Endodermal cell (in vitro differentiated cells): ENCODE measurements at regions not wholly inside any gene's neighbourhood (a gene's known extent, or its start where the extent isn't known, plus 50 kb on each side); places are given as distances from the start of the nearest gene placed in this dataset.
"Not testable (repeated sequence)": the region's sequence is repeated elsewhere in the genome, so short reads cannot be mapped to it uniquely, and the experiment has no call there.

Experiments used
- DNase-seq: peaks from one replicate; pipeline ENCODE4 v3.0.0-alpha.2; 2017
- H3K27ac ChIP-seq: 2 replicates; pipeline ENCODE4 v1.5.1; 2013; ENCODE audit warnings: mild to moderate bottlenecking, low read depth, low read length, moderate library complexity
- H3K27me3 ChIP-seq: 2 replicates; pipeline ENCODE4 v1.6.1; 2013; ENCODE audit warnings: mild to moderate bottlenecking, low read length, moderate library complexity; ENCODE audit not compliant: insufficient read depth, control insufficient read depth, poor library complexity, severe bottlenecking
- H3K36me3 ChIP-seq: 2 replicates; pipeline ENCODE4 v1.7.0; 2013; ENCODE audit warnings: mild to moderate bottlenecking, low read length, moderate library complexity; ENCODE audit not compliant: control insufficient read depth, insufficient read depth
- H3K4me1 ChIP-seq: one replicate; pipeline ENCODE4 v1.7.0; 2013; ENCODE audit warnings: low read length; ENCODE audit not compliant: control insufficient read depth, insufficient read depth
- H3K4me3 ChIP-seq: 2 replicates; pipeline ENCODE4 v1.5.1; 2013; ENCODE audit warnings: mild to moderate bottlenecking, low read length, moderate library complexity
- H3K9ac ChIP-seq: 2 replicates; pipeline ENCODE4 v1.6.1; 2013; ENCODE audit warnings: mild to moderate bottlenecking, low read length, moderate library complexity; ENCODE audit not compliant: poor library complexity, severe bottlenecking; ENCODE audit errors: extremely low read depth
- H3K9me3 ChIP-seq: 2 replicates; pipeline ENCODE4 v1.6.1; 2013; ENCODE audit warnings: mild to moderate bottlenecking, low read length, moderate library complexity; ENCODE audit not compliant: control insufficient read depth
- H3K27ac Mint-ChIP-seq: 2 replicates; pipeline ENCODE4 v1.8.0; 2020; ENCODE audit warnings: mixed read lengths
- H3K27me3 Mint-ChIP-seq: 2 replicates; pipeline ENCODE4 v1.8.0; 2021; ENCODE audit warnings: mild to moderate bottlenecking, mixed read lengths; ENCODE audit not compliant: insufficient read depth
- H3K36me3 Mint-ChIP-seq: 2 replicates; pipeline ENCODE4 v1.8.0; 2020; ENCODE audit warnings: low read depth, mixed read lengths
- H3K4me1 Mint-ChIP-seq: 2 replicates; pipeline ENCODE4 v1.8.0; 2020; ENCODE audit warnings: mixed read lengths
- H3K4me3 Mint-ChIP-seq: 2 replicates; pipeline ENCODE4 v1.8.0; 2020; ENCODE audit warnings: mild to moderate bottlenecking, moderate library complexity, mixed read lengths
- H3K9me3 Mint-ChIP-seq: 2 replicates; pipeline ENCODE4 v1.8.0; 2020; ENCODE audit warnings: mild to moderate bottlenecking, mixed read lengths
- WGBS, 2 experiments: methylation state at CpG; one replicate each; pipeline versions ENCODE4 v1.1.5 to v1.1.7; 2013; ENCODE audit warnings: missing lambda C conversion rate in 2 of 2, mixed read lengths in 1 of 2; ENCODE audit not compliant: insufficient coverage in 1 of 2, insufficient read length in 1 of 2; 5-methylcytosine and 5-hydroxymethylcytosine counted together
- TF ChIP-seq, protein P1 (sequence below): fragments of 200-600 bp; sonication (generic); conservative IDR thresholded peaks from 2 replicates; pipeline ENCODE4 v1.5.0; 2021; ENCODE audit warnings: antibody characterized with exemption, mild to moderate bottlenecking

DNA sequence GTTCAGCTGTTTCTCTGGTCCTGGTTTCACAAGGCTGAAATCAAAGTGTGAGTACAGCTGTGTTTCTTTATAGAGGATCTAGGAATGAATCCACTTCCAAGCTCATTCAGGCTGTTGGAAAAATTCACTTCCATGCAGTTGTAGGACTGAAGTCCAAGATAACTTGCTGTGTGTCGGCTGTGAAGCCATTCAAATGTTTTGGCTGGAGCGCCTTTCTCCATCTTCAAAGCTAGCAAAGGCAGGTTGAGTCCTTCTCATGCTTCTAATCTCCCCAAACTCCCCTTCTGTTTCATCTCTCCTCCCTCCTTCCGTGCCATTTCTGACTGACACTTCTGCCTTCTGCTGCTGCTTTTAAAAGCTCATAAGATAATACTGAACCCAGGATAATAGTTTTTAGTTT lies 1195.4 kb upstream of the LRRN3 start:
- WGBS, 2 experiments, result 88 to 92% methylated on average over 2 to 3 of the region's 3 CpGs
- H3K9me3 ChIP-seq, result no peaks in the 10 kb centered on the region
- H3K9ac ChIP-seq, result no peak overlapping the region
- no peaks in the 10 kb centered on the region for H3K36me3 ChIP-seq
- Mint-ChIP-seq H3K36me3 (no peaks in the 10 kb centered on the region), H3K9me3 (no peaks in the 10 kb centered on the region), H3K27ac (no peak overlapping the region), H3K27me3 (no peaks in the 10 kb centered on the region), H3K4me3 (no peak overlapping the region), H3K4me1 (no peaks in the 10 kb centered on the region)
- H3K27ac ChIP-seq, result no peak overlapping the region
- TF ChIP-seq, protein P1, sequence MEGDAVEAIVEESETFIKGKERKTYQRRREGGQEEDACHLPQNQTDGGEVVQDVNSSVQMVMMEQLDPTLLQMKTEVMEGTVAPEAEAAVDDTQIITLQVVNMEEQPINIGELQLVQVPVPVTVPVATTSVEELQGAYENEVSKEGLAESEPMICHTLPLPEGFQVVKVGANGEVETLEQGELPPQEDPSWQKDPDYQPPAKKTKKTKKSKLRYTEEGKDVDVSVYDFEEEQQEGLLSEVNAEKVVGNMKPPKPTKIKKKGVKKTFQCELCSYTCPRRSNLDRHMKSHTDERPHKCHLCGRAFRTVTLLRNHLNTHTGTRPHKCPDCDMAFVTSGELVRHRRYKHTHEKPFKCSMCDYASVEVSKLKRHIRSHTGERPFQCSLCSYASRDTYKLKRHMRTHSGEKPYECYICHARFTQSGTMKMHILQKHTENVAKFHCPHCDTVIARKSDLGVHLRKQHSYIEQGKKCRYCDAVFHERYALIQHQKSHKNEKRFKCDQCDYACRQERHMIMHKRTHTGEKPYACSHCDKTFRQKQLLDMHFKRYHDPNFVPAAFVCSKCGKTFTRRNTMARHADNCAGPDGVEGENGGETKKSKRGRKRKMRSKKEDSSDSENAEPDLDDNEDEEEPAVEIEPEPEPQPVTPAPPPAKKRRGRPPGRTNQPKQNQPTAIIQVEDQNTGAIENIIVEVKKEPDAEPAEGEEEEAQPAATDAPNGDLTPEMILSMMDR, result no peak
- no peak overlapping the region for H3K4me3 ChIP-seq
- no peaks in the 10 kb centered on the region for H3K27me3 ChIP-seq
- H3K4me1 ChIP-seq, result no peaks in the 10 kb centered on the region
- no peak for DNase-seq

DNA sequence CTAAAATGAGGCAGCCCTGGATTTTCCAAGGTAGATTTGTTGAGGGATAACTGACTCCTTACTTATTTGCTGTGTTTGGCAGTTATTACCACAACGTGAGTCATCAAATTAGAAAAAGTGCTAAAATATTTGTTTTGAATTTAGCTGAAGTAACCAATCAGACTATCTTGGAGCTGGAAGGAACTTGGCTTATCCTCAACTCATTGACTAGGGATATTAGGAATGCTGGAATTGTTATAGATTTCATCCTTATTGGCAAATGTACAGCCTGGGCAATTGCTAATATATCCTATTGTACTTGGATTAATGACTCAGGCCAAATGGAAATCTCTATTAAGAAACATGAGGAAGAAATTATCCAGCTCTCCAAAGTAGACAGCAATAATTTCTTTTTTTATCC lies 1189.0 kb upstream of the LRRN3 start:
- Mint-ChIP-seq H3K27ac (no peak overlapping the region), H3K36me3 (no peaks in the 10 kb centered on the region), H3K4me1 (no peaks in the 10 kb centered on the region), H3K4me3 (no peak overlapping the region), H3K27me3 (no peaks in the 10 kb centered on the region), H3K9me3 (peaks cover 9% of the 10 kb centered on the region)
- WGBS, 2 experiments, result 97 to 100% methylated on average over 1 of the region's 1 CpG
- TF ChIP-seq, protein P1, result no peak
- Histone ChIP-seq H3K9ac (no peak overlapping the region), H3K4me1 (no peaks in the 10 kb centered on the region), H3K9me3 (peaks cover 5% of the 10 kb centered on the region), H3K27me3 (no peaks in the 10 kb centered on the region), H3K27ac (no peak overlapping the region), H3K36me3 (no peaks in the 10 kb centered on the region), H3K4me3 (no peak overlapping the region)
- no peak for DNase-seq

DNA sequence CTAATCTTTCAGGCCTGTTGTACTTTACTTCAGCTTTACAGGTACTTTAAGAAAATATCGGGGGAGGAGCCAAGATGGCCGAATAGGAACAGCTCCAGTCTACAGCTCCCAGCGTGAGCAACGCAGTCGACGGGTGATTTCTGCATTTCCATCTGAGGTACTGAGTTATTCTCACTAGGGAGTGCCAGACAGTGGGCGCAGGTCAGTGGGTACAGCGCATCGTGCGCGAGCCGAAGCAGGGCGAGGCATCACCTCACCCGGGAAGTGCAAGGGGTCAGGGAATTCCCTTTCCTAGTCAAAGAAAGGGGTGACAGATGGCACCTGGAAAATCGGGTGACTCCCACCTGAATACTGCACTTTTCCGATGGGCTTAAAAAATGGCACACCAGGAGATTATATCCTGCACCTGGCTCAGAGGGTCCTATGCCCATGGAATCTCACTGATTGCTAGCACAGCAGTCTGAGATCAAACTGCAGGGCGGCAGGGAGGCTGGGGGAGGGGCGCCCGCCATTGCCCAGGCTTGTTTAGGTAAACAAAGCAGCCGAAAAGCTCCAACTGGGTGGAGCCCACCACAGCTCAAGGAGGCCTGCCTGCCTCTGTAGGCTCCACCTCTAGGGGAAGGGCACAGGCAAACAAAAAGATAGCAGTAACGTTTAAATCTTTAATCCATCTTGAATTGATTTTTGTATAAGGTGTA lies 1185.4 kb upstream of the LRRN3 start:
- 91 to 93% methylated on average over 9 to 21 of the region's 21 CpGs for WGBS, 2 experiments

DNA sequence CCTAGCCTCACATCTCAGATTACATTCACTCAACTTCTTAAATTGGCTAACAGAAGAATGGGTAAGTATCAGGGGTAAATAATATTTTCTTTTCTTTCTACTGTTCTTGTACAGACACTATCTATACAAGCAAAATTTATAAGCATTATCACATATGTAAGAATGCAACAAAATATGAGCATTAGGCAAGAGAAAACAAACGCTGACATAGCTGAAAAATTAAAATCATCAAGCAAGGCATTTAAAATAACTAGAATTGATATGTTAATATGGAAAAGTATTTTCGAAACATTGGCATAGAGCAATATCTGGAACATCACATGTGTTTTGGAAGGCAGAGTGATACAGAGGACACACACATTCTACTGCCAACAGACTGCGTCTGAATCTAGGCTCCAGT lies 1175.3 kb upstream of the LRRN3 start:
- Mint-ChIP-seq H3K36me3 (no peaks in the 10 kb centered on the region), H3K27me3 (no peaks in the 10 kb centered on the region), H3K27ac (no peak overlapping the region), H3K4me1 (no peaks in the 10 kb centered on the region), H3K4me3 (no peak overlapping the region), H3K9me3 (peaks cover 15% of the 10 kb centered on the region)
- H3K4me3 ChIP-seq, result no peak overlapping the region
- no peak for DNase-seq
- no peaks in the 10 kb centered on the region for H3K9me3 ChIP-seq
- no peaks in the 10 kb centered on the region for H3K27me3 ChIP-seq
- TF ChIP-seq, protein P1, result no peak
- H3K27ac ChIP-seq, result no peak overlapping the region
- no peaks in the 10 kb centered on the region for H3K4me1 ChIP-seq
- H3K36me3 ChIP-seq, result no peaks in the 10 kb centered on the region
- 90% methylated on average over 3 of the region's 3 CpGs; no CpG with 5 or more reads in 1 of the 2 experiments for WGBS, 2 experiments
- no peak overlapping the region for H3K9ac ChIP-seq

More for the DNA sequence above, 1185.4 kb upstream of the LRRN3 start:
- DNase-seq, H3K4me1 Mint-ChIP-seq, H3K36me3 Mint-ChIP-seq, H3K9me3 ChIP-seq, H3K27ac Mint-ChIP-seq, H3K27me3 ChIP-seq, H3K4me3 Mint-ChIP-seq, H3K36me3 ChIP-seq, H3K4me1 ChIP-seq, H3K4me3 ChIP-seq, H3K27me3 Mint-ChIP-seq, H3K9ac ChIP-seq, H3K27ac ChIP-seq: not testable (repeated sequence)
- peaks cover 28% of the 10 kb centered on the region for H3K9me3 Mint-ChIP-seq
